ENCODE measurements at regions not wholly inside any gene's neighbourhood (a gene's known extent, or its start where the extent isn't known, plus 50 kb on each side); places are given as distances from the start of the nearest gene placed in this dataset.
"Not testable (repeated sequence)": the region's sequence is repeated elsewhere in the genome, so short reads cannot be mapped to it uniquely, and the experiment has no call there.

- FAIRE-seq; H3K4me1 ChIP-seq (ENCODE audit: control insufficient read depth in 3 of 3, insufficient read depth in 2 of 3, low read depth in 1 of 3, low read length in 2 of 3); DNase-seq; H3K9me3 ChIP-seq (ENCODE audit: control insufficient read depth in 2 of 2, insufficient read depth in 1 of 2, low read depth in 1 of 2, low read length in 1 of 2); H3K27ac ChIP-seq (ENCODE audit: low read depth in 1 of 3, low read length in 2 of 3); H3K36me3 ChIP-seq (ENCODE audit: control insufficient read depth in 3 of 3, insufficient read depth in 2 of 3, low read depth in 1 of 3, low read length in 3 of 3); H3K4me3 ChIP-seq (ENCODE audit: low read depth in 1 of 3, low read length in 3 of 3); H3K27me3 ChIP-seq (ENCODE audit: control insufficient read depth in 3 of 3, insufficient read depth in 3 of 3, low read length in 3 of 3): not testable (repeated sequence)
- WGBS, 3 donors = 96 to 97% (median 97%) methylated on average over 28 of the region's 30 CpGs
Measured at GRCh38 chr1:148404786-148405568, 78.1 kb downstream of the PPIAL4G start.

- not testable (repeated sequence) for DNase-seq; H3K27me3 ChIP-seq (ENCODE audit: control insufficient read depth in 3 of 3, insufficient read depth in 3 of 3, low read length in 3 of 3); H3K27ac ChIP-seq (ENCODE audit: low read depth in 1 of 3, low read length in 2 of 3); H3K4me1 ChIP-seq (ENCODE audit: control insufficient read depth in 3 of 3, insufficient read depth in 2 of 3, low read depth in 1 of 3, low read length in 2 of 3); H3K36me3 ChIP-seq (ENCODE audit: control insufficient read depth in 3 of 3, insufficient read depth in 2 of 3, low read depth in 1 of 3, low read length in 3 of 3); FAIRE-seq; H3K4me3 ChIP-seq (ENCODE audit: low read depth in 1 of 3, low read length in 3 of 3); H3K9me3 ChIP-seq (ENCODE audit: control insufficient read depth in 2 of 2, insufficient read depth in 1 of 2, low read depth in 1 of 2, low read length in 1 of 2)
- WGBS, 3 donors = 39 to 67% (median 53%) methylated on average over 2 of the region's 2 CpGs
Measured at GRCh38 chr1:148403925-148404324, 79.2 kb downstream of the PPIAL4G start.

- Histone ChIP-seq H3K4me3 (ENCODE audit: low read depth in 1 of 3, low read length in 3 of 3) (peak overlapping the region in 1 of 3 donors; percentile 47), H3K27ac (ENCODE audit: low read depth in 1 of 3, low read length in 2 of 3) (peak overlapping the region in 2 of 3 donors; percentile 92 to 97)
- H3K36me3 ChIP-seq (ENCODE audit: control insufficient read depth in 3 of 3, insufficient read depth in 2 of 3, low read depth in 1 of 3, low read length in 3 of 3); H3K4me1 ChIP-seq (ENCODE audit: control insufficient read depth in 3 of 3, insufficient read depth in 2 of 3, low read depth in 1 of 3, low read length in 2 of 3); H3K27me3 ChIP-seq (ENCODE audit: control insufficient read depth in 3 of 3, insufficient read depth in 3 of 3, low read length in 3 of 3); FAIRE-seq; H3K9me3 ChIP-seq (ENCODE audit: control insufficient read depth in 2 of 2, insufficient read depth in 1 of 2, low read depth in 1 of 2, low read length in 1 of 2): not testable (repeated sequence)
- peak in 1 of 2 donors; percentile 43 for DNase-seq
- WGBS, 3 donors = 41 to 44% (median 43%) methylated on average over 3 to 4 of the region's 7 CpGs
Measured at GRCh38 chr1:148403085-148403456, 80.0 kb downstream of the PPIAL4G start.

DNA sequence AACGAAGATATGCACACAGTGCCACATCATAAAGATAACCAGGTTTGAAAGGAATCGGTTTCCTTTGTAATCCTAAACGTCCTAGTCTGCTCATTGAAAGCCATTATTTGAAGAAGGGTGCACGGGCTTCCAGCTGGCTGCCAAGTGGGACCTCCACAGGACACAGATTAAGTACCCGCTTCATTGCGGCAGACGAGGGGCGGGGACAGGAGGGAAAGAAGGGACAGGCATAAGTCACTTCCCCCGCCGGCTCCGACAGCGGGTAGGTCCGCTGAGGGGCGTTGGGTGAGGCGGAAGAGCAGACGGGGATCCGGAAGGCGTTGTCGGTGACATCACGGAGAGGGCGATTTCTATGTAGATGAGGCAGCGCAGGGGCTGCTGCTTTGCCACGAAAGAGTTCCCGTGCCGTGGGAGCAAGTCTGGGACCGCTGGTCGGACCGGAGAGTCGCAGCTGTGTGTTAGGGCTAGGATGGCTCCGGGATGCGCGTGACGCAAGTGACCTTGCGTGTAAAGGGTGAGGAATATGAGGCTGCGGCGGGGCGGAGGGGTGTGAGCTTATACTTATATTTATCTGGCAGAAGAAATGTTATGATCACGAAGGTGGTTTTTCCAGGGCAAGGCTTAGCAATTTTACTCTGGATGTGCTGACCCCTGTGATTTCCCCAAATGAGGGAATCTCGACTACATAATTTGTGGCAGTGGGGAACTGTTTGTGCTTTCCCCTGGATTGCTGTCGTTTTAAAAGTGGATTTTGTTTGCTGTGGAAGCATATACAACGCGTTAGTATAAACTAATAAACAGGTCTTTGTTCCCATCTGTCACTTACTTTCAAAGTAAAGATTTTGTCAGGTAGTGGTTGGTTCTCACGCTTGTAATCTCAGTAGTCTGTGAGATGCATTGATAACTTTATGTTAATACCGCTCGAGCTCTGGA, 80.7 kb downstream of the PPIAL4G start:
- not testable (repeated sequence) for FAIRE-seq; H3K36me3 ChIP-seq (ENCODE audit: control insufficient read depth in 3 of 3, insufficient read depth in 2 of 3, low read depth in 1 of 3, low read length in 3 of 3); H3K27me3 ChIP-seq (ENCODE audit: control insufficient read depth in 3 of 3, insufficient read depth in 3 of 3, low read length in 3 of 3); H3K9me3 ChIP-seq (ENCODE audit: control insufficient read depth in 2 of 2, insufficient read depth in 1 of 2, low read depth in 1 of 2, low read length in 1 of 2); H3K4me1 ChIP-seq (ENCODE audit: control insufficient read depth in 3 of 3, insufficient read depth in 2 of 3, low read depth in 1 of 3, low read length in 2 of 3)
- 0 to 2% (median 1%) methylated on average over 42 to 45 of the region's 45 CpGs for WGBS, 3 donors
- peak; percentile 80 to 86 for DNase-seq
- Histone ChIP-seq H3K27ac (ENCODE audit: low read depth in 1 of 3, low read length in 2 of 3) (peak overlapping the region; percentile 78 to 97 (median 92)), H3K4me3 (ENCODE audit: low read depth in 1 of 3, low read length in 3 of 3) (peak overlapping the region; percentile 47 to 53 (median 47))

DNA sequence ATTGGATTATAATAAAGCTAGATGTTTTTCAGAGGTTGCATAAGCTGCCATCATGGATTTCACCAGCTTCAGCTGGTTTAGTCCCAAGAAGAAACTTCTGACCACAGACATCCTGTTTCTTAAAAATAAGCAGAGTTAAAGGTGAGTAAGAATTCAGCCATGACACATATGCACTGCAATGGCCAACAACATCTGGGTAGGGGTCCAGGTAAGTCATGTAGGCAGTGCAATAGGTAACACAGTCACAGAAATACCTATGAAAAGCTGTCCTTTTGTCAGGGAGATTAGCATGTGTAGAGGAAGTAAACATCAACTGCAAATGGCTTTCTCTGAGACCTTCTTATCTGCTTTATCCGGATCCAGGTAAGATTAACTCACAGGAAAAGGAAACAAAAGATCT, 85.6 kb downstream of the PPIAL4G start:
- not testable (repeated sequence) for H3K27me3 ChIP-seq (ENCODE audit: control insufficient read depth in 3 of 3, insufficient read depth in 3 of 3, low read length in 3 of 3); H3K9me3 ChIP-seq (ENCODE audit: control insufficient read depth in 2 of 2, insufficient read depth in 1 of 2, low read depth in 1 of 2, low read length in 1 of 2); H3K36me3 ChIP-seq (ENCODE audit: control insufficient read depth in 3 of 3, insufficient read depth in 2 of 3, low read depth in 1 of 3, low read length in 3 of 3); DNase-seq; H3K4me3 ChIP-seq (ENCODE audit: low read depth in 1 of 3, low read length in 3 of 3); FAIRE-seq; H3K4me1 ChIP-seq (ENCODE audit: control insufficient read depth in 3 of 3, insufficient read depth in 2 of 3, low read depth in 1 of 3, low read length in 2 of 3)
- H3K27ac ChIP-seq (ENCODE audit: low read depth in 1 of 3, low read length in 2 of 3) = peak overlapping the region in 1 of 3 donors; percentile 38
- 0 to 21% (median 21%) methylated on average over 1 of the region's 1 CpG for WGBS, 3 donors

- H3K36me3 ChIP-seq (ENCODE audit: control insufficient read depth in 3 of 3, insufficient read depth in 2 of 3, low read depth in 1 of 3, low read length in 3 of 3); H3K9me3 ChIP-seq (ENCODE audit: control insufficient read depth in 2 of 2, insufficient read depth in 1 of 2, low read depth in 1 of 2, low read length in 1 of 2); DNase-seq; H3K27me3 ChIP-seq (ENCODE audit: control insufficient read depth in 3 of 3, insufficient read depth in 3 of 3, low read length in 3 of 3); H3K4me3 ChIP-seq (ENCODE audit: low read depth in 1 of 3, low read length in 3 of 3); H3K4me1 ChIP-seq (ENCODE audit: control insufficient read depth in 3 of 3, insufficient read depth in 2 of 3, low read depth in 1 of 3, low read length in 2 of 3); H3K27ac ChIP-seq (ENCODE audit: low read depth in 1 of 3, low read length in 2 of 3); FAIRE-seq: not testable (repeated sequence)
- WGBS, 3 donors = 90 to 97% (median 96%) methylated on average over 2 of the region's 2 CpGs
Measured at GRCh38 chr1:148392505-148392904, 90.6 kb downstream of the PPIAL4G start.

- WGBS, 3 donors = 80 to 91% (median 87%) methylated on average over 4 of the region's 4 CpGs
- H3K9me3 ChIP-seq (ENCODE audit: control insufficient read depth in 2 of 2, insufficient read depth in 1 of 2, low read depth in 1 of 2, low read length in 1 of 2); H3K27ac ChIP-seq (ENCODE audit: low read depth in 1 of 3, low read length in 2 of 3); H3K4me3 ChIP-seq (ENCODE audit: low read depth in 1 of 3, low read length in 3 of 3); DNase-seq; FAIRE-seq; H3K4me1 ChIP-seq (ENCODE audit: control insufficient read depth in 3 of 3, insufficient read depth in 2 of 3, low read depth in 1 of 3, low read length in 2 of 3); H3K27me3 ChIP-seq (ENCODE audit: control insufficient read depth in 3 of 3, insufficient read depth in 3 of 3, low read length in 3 of 3); H3K36me3 ChIP-seq (ENCODE audit: control insufficient read depth in 3 of 3, insufficient read depth in 2 of 3, low read depth in 1 of 3, low read length in 3 of 3): not testable (repeated sequence)
Measured at GRCh38 chr1:148391323-148391722, 91.8 kb downstream of the PPIAL4G start.

GRCh38 chr1:148389027-148389339, 94.1 kb downstream of the PPIAL4G start:
- H3K27me3 ChIP-seq (ENCODE audit: control insufficient read depth in 3 of 3, insufficient read depth in 3 of 3, low read length in 3 of 3) = no peaks in the 10 kb centered on the region
- DNase-seq = no peak
- H3K4me1 ChIP-seq (ENCODE audit: control insufficient read depth in 3 of 3, insufficient read depth in 2 of 3, low read depth in 1 of 3, low read length in 2 of 3) = peaks cover 0 to 5% (median 0%) of the 10 kb centered on the region in 3 donors
- FAIRE-seq = no peak
- H3K27ac ChIP-seq (ENCODE audit: low read depth in 1 of 3, low read length in 2 of 3) = peak overlapping the region; percentile 73 to 98 (median 87)
- no peaks in the 10 kb centered on the region for H3K9me3 ChIP-seq (ENCODE audit: control insufficient read depth in 2 of 2, insufficient read depth in 1 of 2, low read depth in 1 of 2, low read length in 1 of 2)
- H3K36me3 ChIP-seq (ENCODE audit: control insufficient read depth in 3 of 3, insufficient read depth in 2 of 3, low read depth in 1 of 3, low read length in 3 of 3) = no peaks in the 10 kb centered on the region
- WGBS, 3 donors = 24 to 33% (median 31%) methylated on average over 6 of the region's 6 CpGs
- peak overlapping the region; percentile 48 to 51 (median 51) for H3K4me3 ChIP-seq (ENCODE audit: low read depth in 1 of 3, low read length in 3 of 3)

Data from small intestine (tissue), 7 donors.